CD14-positive monocyte (primary cell): ENCODE measurements at regions not wholly inside any gene's neighbourhood (a gene's known extent, or its start where the extent isn't known, plus 50 kb on each side); places are given as distances from the start of the nearest gene placed in this dataset.

ENCODE experiments used
- DNase-seq, 3 donors: peaks; one replicate each; pipeline ENCODE4 v3.0.0-alpha.2; 2011 to 2022
- H2AFZ ChIP-seq: 2 replicates; pipeline ENCODE4 v1.6.0; 2012; ENCODE audit warnings: mild to moderate bottlenecking, low read depth, low read length, inconsistent platforms; ENCODE audit not compliant: insufficient read depth, poor library complexity, severe bottlenecking
- H3K27ac ChIP-seq, 2 donors: 1 replicate in 1 of 2; 2 replicates in 1 of 2; pipeline ENCODE4 v1.5.1; 2012 to 2013; ENCODE audit warnings: low read length in 2 of 2, control low read depth in 1 of 2, inconsistent platforms in 1 of 2, low read depth in 1 of 2, mild to moderate bottlenecking in 1 of 2
- H3K27me3 ChIP-seq, 2 donors: one replicate each; pipeline versions ENCODE4 v1.6.0 to v1.6.1; 2011 to 2013; ENCODE audit warnings: low read length in 2 of 2; ENCODE audit not compliant: control insufficient read depth in 2 of 2, insufficient read depth in 2 of 2
- H3K36me3 ChIP-seq, 2 donors: replicated peaks in 1 of 2; 1 replicate in 1 of 2; 2 replicates in 1 of 2; pipeline versions ENCODE4 v1.5.1 to v1.6.1; 2012 to 2013; ENCODE audit warnings: low read length in 2 of 2, control low read depth in 1 of 2, inconsistent platforms in 1 of 2, mild to moderate bottlenecking in 1 of 2; ENCODE audit not compliant: insufficient read depth in 2 of 2, control insufficient read depth in 1 of 2
- H3K4me1 ChIP-seq, 2 donors: 1 replicate in 1 of 2; 2 replicates in 1 of 2; pipeline versions ENCODE4 v1.5.1 to v1.6.1; 2012 to 2013; ENCODE audit warnings: low read length in 2 of 2, control low read depth in 1 of 2, inconsistent platforms in 1 of 2, mild to moderate bottlenecking in 1 of 2, moderate library complexity in 1 of 2; ENCODE audit not compliant: insufficient read depth in 2 of 2, control insufficient read depth in 1 of 2
- H3K4me2 ChIP-seq: replicated peaks from 2 replicates; pipeline ENCODE3; 2012; ENCODE audit warnings: low read length, moderate library complexity, mild to moderate bottlenecking; ENCODE audit not compliant: poor library complexity, severe bottlenecking; ENCODE audit errors: extremely low read depth
- H3K4me3 ChIP-seq, 3 experiments: fragments of 200-600 bp in 1 of 3; sonication (generic) in 1 of 3; replicated peaks in 1 of 3; 1 replicate in 2 of 3; 2 replicates in 1 of 3; pipeline ENCODE4 v1.5.1; 2011 to 2013; ENCODE audit warnings: low read length in 3 of 3, mild to moderate bottlenecking in 3 of 3, control low read depth in 2 of 3, low read depth in 2 of 3, inconsistent platforms in 1 of 3, moderate library complexity in 1 of 3
- H3K79me2 ChIP-seq: 2 replicates; pipeline ENCODE4 v1.6.0; 2012; ENCODE audit warnings: mild to moderate bottlenecking, control low read depth, inconsistent platforms, low read length, moderate library complexity; ENCODE audit not compliant: insufficient read depth
- H3K9ac ChIP-seq: 2 replicates; pipeline ENCODE4 v1.6.0; 2017; ENCODE audit warnings: low read length, mild to moderate bottlenecking; ENCODE audit not compliant: insufficient read depth, poor library complexity, severe bottlenecking
- H3K9me3 ChIP-seq, 2 donors: replicated peaks in 1 of 2; 1 replicate in 1 of 2; 2 replicates in 1 of 2; pipeline versions ENCODE4 v1.5.1 to v1.6.1; 2012 to 2013; ENCODE audit warnings: low read length in 2 of 2, control low read depth in 1 of 2; ENCODE audit not compliant: control insufficient read depth in 1 of 2, insufficient read depth in 1 of 2
- H4K20me1 ChIP-seq: 2 replicates; pipeline ENCODE4 v1.6.0; 2012; ENCODE audit warnings: mild to moderate bottlenecking, low read length, control low read depth, moderate library complexity; ENCODE audit not compliant: insufficient read depth
- H3K27ac Mint-ChIP-seq, 7 donors: one replicate each; pipeline ENCODE4 v1.8.0; 2020; ENCODE audit warnings: mild to moderate bottlenecking in 7 of 7, mixed read lengths in 7 of 7, moderate library complexity in 6 of 7, inconsistent platforms in 2 of 7
- H3K27me3 Mint-ChIP-seq, 3 donors: one replicate each; pipeline ENCODE4 v1.8.0; 2021 to 2022; ENCODE audit warnings: low read depth in 3 of 3, mild to moderate bottlenecking in 3 of 3, mixed read lengths in 3 of 3, moderate library complexity in 3 of 3, inconsistent platforms in 1 of 3
- H3K36me3 Mint-ChIP-seq, 2 donors: one replicate each; pipeline ENCODE4 v1.8.0; 2020; ENCODE audit warnings: mixed read lengths in 2 of 2, inconsistent platforms in 1 of 2, mild to moderate bottlenecking in 1 of 2
- H3K4me1 Mint-ChIP-seq: one replicate; pipeline ENCODE4 v1.8.0; 2020; ENCODE audit warnings: mild to moderate bottlenecking, mixed read lengths
- H3K4me3 Mint-ChIP-seq, 2 donors: one replicate each; pipeline ENCODE4 v1.8.0; 2020; ENCODE audit warnings: mild to moderate bottlenecking in 2 of 2, mixed read lengths in 2 of 2, moderate library complexity in 1 of 2
- H3K9me3 Mint-ChIP-seq, 7 donors: one replicate each; pipeline ENCODE4 v1.8.0; 2020 to 2022; ENCODE audit warnings: mixed read lengths in 7 of 7, mild to moderate bottlenecking in 6 of 7, moderate library complexity in 6 of 7, inconsistent platforms in 2 of 7
- WGBS: methylation state at CpG from one replicate; pipeline ENCODE4 v1.1.5; 2013; ENCODE audit warnings: missing lambda C conversion rate; ENCODE audit not compliant: insufficient coverage; 5-methylcytosine and 5-hydroxymethylcytosine counted together
- intact Hi-C, 2 donors: fragments of 100-400 bp; cut with micrococcal nuclease; formaldehyde crosslinking; loops; one replicate each; pipeline versions ENCODE4 v1.15.0 to v1.15.1; 2023
- TF ChIP-seq, protein P1 (sequence below): fragments of 200-600 bp; IDR thresholded peaks from one replicate; pipeline ENCODE4 v1.8.0; 2022; ENCODE audit warnings: antibody characterized with exemption, mild to moderate bottlenecking

DNA sequence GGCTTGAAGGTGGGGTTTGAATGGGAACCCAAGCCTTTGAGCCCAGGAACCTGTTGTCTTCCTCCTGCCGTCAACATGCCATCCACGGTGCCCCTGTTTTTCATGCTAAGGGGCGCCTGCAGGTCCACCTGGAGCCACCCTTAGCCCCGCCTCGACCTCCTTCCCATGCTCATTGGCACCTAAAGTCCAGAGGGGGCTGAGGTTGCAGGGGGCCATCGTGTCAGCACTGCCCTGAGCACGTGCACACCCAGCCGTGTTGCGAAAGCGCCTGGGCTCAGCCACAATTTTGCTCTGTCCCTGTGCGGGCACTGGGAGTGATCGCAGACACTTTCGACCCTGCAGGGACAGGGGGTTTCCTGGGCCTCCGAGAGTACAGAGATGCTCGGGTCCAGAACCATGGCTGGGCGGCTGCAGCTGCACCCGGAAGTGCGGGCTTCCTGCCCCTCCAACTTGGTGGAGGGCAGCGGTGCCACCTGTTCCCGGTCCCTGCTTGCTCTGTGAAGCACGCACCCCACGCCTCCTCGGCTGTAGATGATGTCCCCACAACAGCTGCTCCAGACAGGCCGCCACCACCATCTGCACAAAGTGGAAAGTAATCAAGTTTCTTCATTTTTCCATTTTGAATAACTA, 454.7 kb downstream of the CDH8 start:
- peaks cover 0 to 9% (median 3%) of the 10 kb centered on the region in 7 donors for H3K9me3 Mint-ChIP-seq
- H3K36me3 Mint-ChIP-seq: no peaks in the 10 kb centered on the region
- no peaks in the 10 kb centered on the region for H3K27me3 ChIP-seq
- H3K4me3 Mint-ChIP-seq: no peak overlapping the region
- no peaks in the 10 kb centered on the region for H3K4me1 ChIP-seq
- H2AFZ ChIP-seq: no peak overlapping the region
- no peaks in the 10 kb centered on the region for H3K4me1 Mint-ChIP-seq
- H3K9me3 ChIP-seq: peaks cover 5 to 11% of the 10 kb centered on the region in 2 donors
- H3K4me3 ChIP-seq: no peak overlapping the region
- no peaks in the 10 kb centered on the region for H4K20me1 ChIP-seq
- no peaks in the 10 kb centered on the region for H3K36me3 ChIP-seq
- 91% methylated on average over 23 of the region's 24 CpGs for WGBS
- H3K79me2 ChIP-seq: no peaks in the 10 kb centered on the region
- H3K4me2 ChIP-seq: no peak overlapping the region
- no peak overlapping the region for H3K27ac Mint-ChIP-seq
- intact Hi-C loops: no loop called here
- TF ChIP-seq, protein P1, sequence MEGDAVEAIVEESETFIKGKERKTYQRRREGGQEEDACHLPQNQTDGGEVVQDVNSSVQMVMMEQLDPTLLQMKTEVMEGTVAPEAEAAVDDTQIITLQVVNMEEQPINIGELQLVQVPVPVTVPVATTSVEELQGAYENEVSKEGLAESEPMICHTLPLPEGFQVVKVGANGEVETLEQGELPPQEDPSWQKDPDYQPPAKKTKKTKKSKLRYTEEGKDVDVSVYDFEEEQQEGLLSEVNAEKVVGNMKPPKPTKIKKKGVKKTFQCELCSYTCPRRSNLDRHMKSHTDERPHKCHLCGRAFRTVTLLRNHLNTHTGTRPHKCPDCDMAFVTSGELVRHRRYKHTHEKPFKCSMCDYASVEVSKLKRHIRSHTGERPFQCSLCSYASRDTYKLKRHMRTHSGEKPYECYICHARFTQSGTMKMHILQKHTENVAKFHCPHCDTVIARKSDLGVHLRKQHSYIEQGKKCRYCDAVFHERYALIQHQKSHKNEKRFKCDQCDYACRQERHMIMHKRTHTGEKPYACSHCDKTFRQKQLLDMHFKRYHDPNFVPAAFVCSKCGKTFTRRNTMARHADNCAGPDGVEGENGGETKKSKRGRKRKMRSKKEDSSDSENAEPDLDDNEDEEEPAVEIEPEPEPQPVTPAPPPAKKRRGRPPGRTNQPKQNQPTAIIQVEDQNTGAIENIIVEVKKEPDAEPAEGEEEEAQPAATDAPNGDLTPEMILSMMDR: no peak
- H3K9ac ChIP-seq: no peak overlapping the region
- no peak for DNase-seq
- no peaks in the 10 kb centered on the region for H3K27me3 Mint-ChIP-seq
- no peak overlapping the region for H3K27ac ChIP-seq

DNA sequence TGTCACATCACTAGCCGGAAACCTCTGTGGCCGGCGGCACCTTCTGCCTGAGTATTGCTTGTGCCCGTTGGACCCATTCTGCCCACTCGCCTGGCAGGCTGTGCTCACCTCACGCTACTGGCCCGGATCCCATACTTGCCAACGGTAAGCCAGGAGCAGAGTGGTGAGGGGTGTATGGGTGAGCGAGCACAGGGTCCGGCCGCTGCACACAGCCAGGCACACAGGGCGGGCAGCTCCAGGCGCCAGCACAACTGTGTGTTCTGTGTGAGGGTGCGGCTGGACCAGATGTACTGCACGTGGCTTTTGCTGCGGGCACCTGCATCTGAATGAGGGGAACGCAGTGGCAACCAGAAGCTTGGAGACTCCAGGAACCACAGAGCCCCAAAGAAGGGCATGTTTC, 455.7 kb downstream of the CDH8 start:
- Histone ChIP-seq H3K9ac (no peak overlapping the region), H3K27me3 (no peaks in the 10 kb centered on the region), H4K20me1 (no peaks in the 10 kb centered on the region), H3K27ac (no peak overlapping the region), H3K36me3 (no peaks in the 10 kb centered on the region), H3K4me3 (no peak overlapping the region), H2AFZ (no peak overlapping the region), H3K9me3 (peaks cover 5 to 13% of the 10 kb centered on the region in 2 donors), H3K79me2 (no peaks in the 10 kb centered on the region), H3K4me1 (no peaks in the 10 kb centered on the region), H3K4me2 (no peak overlapping the region)
- Mint-ChIP-seq H3K4me3 (no peak overlapping the region), H3K27ac (no peak overlapping the region), H3K27me3 (no peaks in the 10 kb centered on the region), H3K9me3 (peaks cover 0 to 14% (median 7%) of the 10 kb centered on the region in 7 donors), H3K4me1 (no peaks in the 10 kb centered on the region), H3K36me3 (no peaks in the 10 kb centered on the region)
- intact Hi-C loops: no loop called here
- TF ChIP-seq, protein P1: no peak
- no peak for DNase-seq
- WGBS: 95% methylated on average over 17 of the region's 17 CpGs
